MCF 10A (cell line): ENCODE measurements at regions not wholly inside any gene's neighbourhood (a gene's known extent, or its start where the extent isn't known, plus 50 kb on each side); places are given as distances from the start of the nearest gene placed in this dataset.

Experiments used
- BruUV-seq: library from RNA; stranded (reverse); fragments of 400-500 nt; replicated peaks from 2 replicates; lab custom pipeline; 2021; lab: Mats Ljungman, UMichigan
- CTCF ChIA-PET: fragments of 300-600 bp; sonication (Branson Sonifier 250); formaldehyde crosslinking; extraction: SDS; loops from one replicate; lab custom pipeline; 2021; ENCODE audit warnings: antibody characterized with exemption, inconsistent platforms; lab: Yijun Ruan, JAX
- POLR2A ChIA-PET: fragments of 300-600, 350-650 bp; sonication (Branson Sonifier 250); formaldehyde crosslinking; extraction: SDS; loops from one replicate; lab custom pipeline; 2020; ENCODE audit warnings: antibody characterized with exemption, inconsistent platforms; lab: Yijun Ruan, JAX
- DNase-seq: peaks from one replicate; pipeline ENCODE4 v3.0.0-alpha.2; 2018; ENCODE audit not compliant: unreplicated experiment
- H3K27ac Mint-ChIP-seq: one replicate; pipeline ENCODE4 v1.8.0; 2022; ENCODE audit warnings: mild to moderate bottlenecking, low read depth, mixed read lengths; ENCODE audit not compliant: unreplicated experiment
- H3K27me3 Mint-ChIP-seq: one replicate; pipeline ENCODE4 v1.8.0; 2022; ENCODE audit warnings: mixed read lengths; ENCODE audit not compliant: insufficient read depth, unreplicated experiment
- H3K36me3 Mint-ChIP-seq: one replicate; pipeline ENCODE4 v1.8.0; 2022; ENCODE audit warnings: mild to moderate bottlenecking, moderate library complexity, mixed read lengths; ENCODE audit not compliant: insufficient read depth, unreplicated experiment
- H3K4me1 Mint-ChIP-seq: one replicate; pipeline ENCODE4 v1.8.0; 2022; ENCODE audit warnings: mixed read lengths; ENCODE audit not compliant: insufficient read depth, unreplicated experiment
- H3K4me3 Mint-ChIP-seq: one replicate; pipeline ENCODE4 v1.8.0; 2022; ENCODE audit warnings: mild to moderate bottlenecking, moderate library complexity, mixed read lengths; ENCODE audit not compliant: unreplicated experiment
- H3K9me3 Mint-ChIP-seq: one replicate; pipeline ENCODE4 v1.8.0; 2022; ENCODE audit warnings: mixed read lengths; ENCODE audit not compliant: unreplicated experiment
- intact Hi-C: fragments of 100-400 bp; cut with micrococcal nuclease; formaldehyde crosslinking; loops from 2 replicates; pipeline ENCODE4 v1.14.1; 2022
- TF ChIP-seq, protein P1 (sequence below): fragments of 200-600 bp; IDR thresholded peaks from one replicate; pipeline ENCODE4 v1.8.0; 2022; ENCODE audit warnings: antibody characterized with exemption, mild to moderate bottlenecking; ENCODE audit not compliant: unreplicated experiment

DNA sequence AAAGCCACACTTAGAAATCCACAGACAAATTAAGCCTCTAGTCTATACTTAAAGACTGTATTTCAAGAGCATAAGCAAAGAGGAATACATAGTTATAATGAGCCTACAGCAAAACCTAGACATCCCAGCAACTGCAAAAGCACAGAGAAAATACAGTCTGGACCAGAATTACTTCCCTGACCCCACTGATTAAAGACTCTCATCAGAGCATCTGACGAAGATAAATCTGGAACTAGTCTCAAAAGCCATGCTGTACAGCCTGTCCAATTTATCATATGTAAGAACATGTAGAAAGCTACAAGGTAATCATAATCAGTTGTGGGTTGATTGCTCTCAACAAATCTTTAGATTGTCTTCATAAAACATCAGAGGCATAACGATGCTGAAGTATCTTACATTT lies 285.1 kb upstream of the CAND1 start:
- TF ChIP-seq, protein P1, sequence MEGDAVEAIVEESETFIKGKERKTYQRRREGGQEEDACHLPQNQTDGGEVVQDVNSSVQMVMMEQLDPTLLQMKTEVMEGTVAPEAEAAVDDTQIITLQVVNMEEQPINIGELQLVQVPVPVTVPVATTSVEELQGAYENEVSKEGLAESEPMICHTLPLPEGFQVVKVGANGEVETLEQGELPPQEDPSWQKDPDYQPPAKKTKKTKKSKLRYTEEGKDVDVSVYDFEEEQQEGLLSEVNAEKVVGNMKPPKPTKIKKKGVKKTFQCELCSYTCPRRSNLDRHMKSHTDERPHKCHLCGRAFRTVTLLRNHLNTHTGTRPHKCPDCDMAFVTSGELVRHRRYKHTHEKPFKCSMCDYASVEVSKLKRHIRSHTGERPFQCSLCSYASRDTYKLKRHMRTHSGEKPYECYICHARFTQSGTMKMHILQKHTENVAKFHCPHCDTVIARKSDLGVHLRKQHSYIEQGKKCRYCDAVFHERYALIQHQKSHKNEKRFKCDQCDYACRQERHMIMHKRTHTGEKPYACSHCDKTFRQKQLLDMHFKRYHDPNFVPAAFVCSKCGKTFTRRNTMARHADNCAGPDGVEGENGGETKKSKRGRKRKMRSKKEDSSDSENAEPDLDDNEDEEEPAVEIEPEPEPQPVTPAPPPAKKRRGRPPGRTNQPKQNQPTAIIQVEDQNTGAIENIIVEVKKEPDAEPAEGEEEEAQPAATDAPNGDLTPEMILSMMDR, result no peak
- Mint-ChIP-seq H3K4me1 (peaks cover 5% of the 10 kb centered on the region), H3K36me3 (no peaks in the 10 kb centered on the region), H3K27ac (no peak overlapping the region), H3K9me3 (no peaks in the 10 kb centered on the region), H3K27me3 (no peaks in the 10 kb centered on the region), H3K4me3 (no peak overlapping the region)
- POLR2A ChIA-PET, result no interaction called here
- intact Hi-C loops, result no loop called here
- no TSS peak for BruUV-seq
- CTCF ChIA-PET, result interaction anchor here (0.6 kb wide), 1 partner anchor 649 kb away, joined by 3 read pairs; no protein-coding TSS in a partner anchor
- DNase-seq, result no peak

DNA sequence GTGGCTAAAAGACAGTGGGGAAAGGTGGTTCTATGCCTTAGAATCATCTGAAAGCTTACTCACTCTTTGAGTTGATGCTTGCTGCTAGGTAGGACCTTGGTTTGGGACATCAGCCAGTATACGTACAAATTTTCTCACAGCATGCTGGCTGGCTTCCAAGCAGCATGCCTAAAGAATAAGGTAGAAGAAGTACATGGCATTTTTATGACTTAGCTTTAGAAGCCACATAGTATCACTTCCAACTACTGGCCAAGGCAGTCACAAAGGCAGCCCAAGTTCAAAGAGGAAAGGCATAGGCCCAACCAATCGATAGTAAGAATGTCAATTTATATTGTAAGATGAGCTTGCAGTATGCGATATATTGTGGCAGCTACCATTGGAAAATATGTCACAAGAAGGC lies 284.2 kb upstream of the CAND1 start:
- Mint-ChIP-seq H3K27ac (no peak overlapping the region), H3K4me3 (no peak overlapping the region), H3K27me3 (no peaks in the 10 kb centered on the region), H3K9me3 (no peaks in the 10 kb centered on the region), H3K4me1 (peaks cover 5% of the 10 kb centered on the region), H3K36me3 (no peaks in the 10 kb centered on the region)
- intact Hi-C loops, result no loop called here
- ChIA-PET CTCF (interaction anchor here (0.6 to 0.7 kb wide), 4 partner anchors 9 to 648 kb away, joined by 3 to 4 read pairs (median 3); no protein-coding TSS in a partner anchor), POLR2A (interaction anchor here (0.9 kb wide), 1 partner anchor 10 kb away, joined by 3 read pairs; no protein-coding TSS in a partner anchor)
- peak; percentile 64 for DNase-seq
- TF ChIP-seq, protein P1, result no peak
- no TSS peak for BruUV-seq

DNA sequence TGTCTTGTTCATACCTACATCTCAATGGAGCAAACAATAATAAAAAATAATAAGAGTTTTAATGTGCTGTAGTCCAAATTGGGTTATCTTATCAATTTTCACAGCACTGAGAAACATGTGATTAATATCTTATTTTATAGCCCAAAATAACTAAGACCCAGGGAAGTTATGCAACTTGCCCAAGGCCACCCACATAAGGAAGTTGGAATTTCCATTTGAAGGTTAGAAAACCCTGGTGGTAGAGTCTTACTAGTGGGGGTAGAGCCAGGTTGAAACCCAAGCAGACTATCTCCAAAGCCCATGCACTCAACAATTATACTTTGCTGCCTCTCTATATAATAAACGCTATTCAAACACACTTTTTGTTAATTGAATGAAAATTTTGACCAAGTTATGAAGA lies 270.0 kb upstream of the CAND1 start:
- Mint-ChIP-seq H3K27ac (no peak overlapping the region), H3K36me3 (no peaks in the 10 kb centered on the region), H3K4me1 (peaks cover 7% of the 10 kb centered on the region), H3K9me3 (no peaks in the 10 kb centered on the region), H3K4me3 (no peak overlapping the region), H3K27me3 (no peaks in the 10 kb centered on the region)
- TF ChIP-seq, protein P1, result no peak
- DNase-seq, result no peak
- BruUV-seq, result no TSS peak
- intact Hi-C loops, result no loop called here
- CTCF ChIA-PET, result interaction anchor here (1.0 to 1.2 kb wide), 2 partner anchors 11 to 221 kb away, joined by 3 to 4 read pairs; no protein-coding TSS in a partner anchor
- POLR2A ChIA-PET, result interaction anchor here (0.7 kb wide), 1 partner anchor 404 kb away, joined by 3 read pairs; no protein-coding TSS in a partner anchor

GRCh38 chr12:67001251-67001650 lies 267.9 kb upstream of the CAND1 start:
- no peak for DNase-seq
- ChIA-PET CTCF (no interaction called here), POLR2A (no interaction called here)
- TF ChIP-seq, protein P1, result no peak
- Mint-ChIP-seq H3K4me1 (peaks cover 7% of the 10 kb centered on the region), H3K9me3 (no peaks in the 10 kb centered on the region), H3K36me3 (no peaks in the 10 kb centered on the region), H3K27me3 (no peaks in the 10 kb centered on the region), H3K27ac (no peak overlapping the region), H3K4me3 (no peak overlapping the region)
- intact Hi-C loops, result no loop called here
- BruUV-seq, result no TSS peak
